Breast epithelium (tissue), 3 donors: ENCODE measurements at regions not wholly inside any gene's neighbourhood (a gene's known extent, or its start where the extent isn't known, plus 50 kb on each side); places are given as distances from the start of the nearest gene placed in this dataset.

Source experiments
- CTCF ChIP-seq, 3 donors: fragments of 450-650 bp; IDR thresholded peaks; one replicate each; pipeline ENCODE4 v1.5.1; 2016 to 2017; ENCODE audit warnings: antibody characterized with exemption in 3 of 3, mild to moderate bottlenecking in 3 of 3, moderate library complexity in 3 of 3
- POLR2AphosphoS5 ChIP-seq, 3 donors: sonication (generic); formaldehyde crosslinking; IDR thresholded peaks; one replicate each; pipeline ENCODE4 v1.6.1; 2017; ENCODE audit warnings: antibody characterized with exemption in 3 of 3

GRCh38 chr5:167709625-167710024 is 581.8 kb upstream of the WWC1 start:
- TF ChIP-seq CTCF (IDR thresholded peaks at IDR 0.05): no peak
- TF ChIP-seq POLR2AphosphoS5 (IDR thresholded peaks at IDR 0.05): no peak
